Nephron (organoid): ENCODE measurements at regions not wholly inside any gene's neighbourhood (a gene's known extent, or its start where the extent isn't known, plus 50 kb on each side); places are given as distances from the start of the nearest gene placed in this dataset.

Source experiments
- H3K27ac Mint-ChIP-seq, 3 experiments: 2 replicates each; pipeline ENCODE4 v1.8.0; 2020; ENCODE audit warnings: mixed read lengths in 3 of 3, mild to moderate bottlenecking in 2 of 3, moderate library complexity in 1 of 3
- H3K27me3 Mint-ChIP-seq: 2 replicates; pipeline ENCODE4 v1.8.0; 2021; ENCODE audit warnings: low read depth, mild to moderate bottlenecking, moderate library complexity, mixed read lengths
- H3K36me3 Mint-ChIP-seq: 2 replicates; pipeline ENCODE4 v1.8.0; 2020; ENCODE audit warnings: low read depth, mixed read lengths
- H3K4me1 Mint-ChIP-seq: 2 replicates; pipeline ENCODE4 v1.8.0; 2020; ENCODE audit warnings: mixed read lengths
- H3K4me3 Mint-ChIP-seq, 3 experiments: 2 replicates each; pipeline ENCODE4 v1.8.0; 2020; ENCODE audit warnings: mild to moderate bottlenecking in 3 of 3, mixed read lengths in 3 of 3, moderate library complexity in 2 of 3
- H3K9me3 Mint-ChIP-seq: 2 replicates; pipeline ENCODE4 v1.8.0; 2020; ENCODE audit warnings: mixed read lengths
- TF ChIP-seq, protein P1 (sequence below), 3 experiments: fragments of 200-600 bp; sonication (generic); IDR thresholded peaks; one replicate each; pipeline ENCODE4 v1.5.0; 2021; ENCODE audit warnings: antibody characterized with exemption in 3 of 3; ENCODE audit not compliant: unreplicated experiment in 3 of 3

GRCh38 chr4:12126474-12126873 is 697.8 kb upstream of the HS3ST1 start:
- H3K36me3 Mint-ChIP-seq = no peaks in the 10 kb centered on the region
- no peak overlapping the region for H3K4me3 Mint-ChIP-seq
- peaks cover 12% of the 10 kb centered on the region for H3K4me1 Mint-ChIP-seq
- no peaks in the 10 kb centered on the region for H3K27me3 Mint-ChIP-seq
- peaks cover 2% of the 10 kb centered on the region for H3K9me3 Mint-ChIP-seq
- no peak overlapping the region for H3K27ac Mint-ChIP-seq
- TF ChIP-seq, protein P1, sequence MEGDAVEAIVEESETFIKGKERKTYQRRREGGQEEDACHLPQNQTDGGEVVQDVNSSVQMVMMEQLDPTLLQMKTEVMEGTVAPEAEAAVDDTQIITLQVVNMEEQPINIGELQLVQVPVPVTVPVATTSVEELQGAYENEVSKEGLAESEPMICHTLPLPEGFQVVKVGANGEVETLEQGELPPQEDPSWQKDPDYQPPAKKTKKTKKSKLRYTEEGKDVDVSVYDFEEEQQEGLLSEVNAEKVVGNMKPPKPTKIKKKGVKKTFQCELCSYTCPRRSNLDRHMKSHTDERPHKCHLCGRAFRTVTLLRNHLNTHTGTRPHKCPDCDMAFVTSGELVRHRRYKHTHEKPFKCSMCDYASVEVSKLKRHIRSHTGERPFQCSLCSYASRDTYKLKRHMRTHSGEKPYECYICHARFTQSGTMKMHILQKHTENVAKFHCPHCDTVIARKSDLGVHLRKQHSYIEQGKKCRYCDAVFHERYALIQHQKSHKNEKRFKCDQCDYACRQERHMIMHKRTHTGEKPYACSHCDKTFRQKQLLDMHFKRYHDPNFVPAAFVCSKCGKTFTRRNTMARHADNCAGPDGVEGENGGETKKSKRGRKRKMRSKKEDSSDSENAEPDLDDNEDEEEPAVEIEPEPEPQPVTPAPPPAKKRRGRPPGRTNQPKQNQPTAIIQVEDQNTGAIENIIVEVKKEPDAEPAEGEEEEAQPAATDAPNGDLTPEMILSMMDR (IDR thresholded peaks at IDR 0.05; ENCODE audit: unreplicated experiment in 3 of 3) = no peak

GRCh38 chr4:12124138-12124537 is 695.4 kb upstream of the HS3ST1 start:
- Mint-ChIP-seq H3K4me1 (peaks cover 12% of the 10 kb centered on the region), H3K4me3 (no peak overlapping the region), H3K9me3 (peaks cover 5% of the 10 kb centered on the region), H3K36me3 (no peaks in the 10 kb centered on the region), H3K27ac (no peak overlapping the region), H3K27me3 (no peaks in the 10 kb centered on the region)
- TF ChIP-seq, protein P1 (IDR thresholded peaks at IDR 0.05; ENCODE audit: unreplicated experiment in 3 of 3) = no peak

GRCh38 chr4:12123707-12124106 is 695.0 kb upstream of the HS3ST1 start:
- Mint-ChIP-seq H3K4me1 (peaks cover 12% of the 10 kb centered on the region), H3K4me3 (no peak overlapping the region), H3K9me3 (peaks cover 5% of the 10 kb centered on the region), H3K36me3 (no peaks in the 10 kb centered on the region), H3K27me3 (no peaks in the 10 kb centered on the region), H3K27ac (no peak overlapping the region)
- TF ChIP-seq, protein P1 (IDR thresholded peaks at IDR 0.05; ENCODE audit: unreplicated experiment in 3 of 3) = no peak

GRCh38 chr4:12122316-12122715 is 693.6 kb upstream of the HS3ST1 start:
- H3K4me1 Mint-ChIP-seq = peaks cover 17% of the 10 kb centered on the region
- H3K4me3 Mint-ChIP-seq = no peak overlapping the region
- H3K27me3 Mint-ChIP-seq = no peaks in the 10 kb centered on the region
- no peak overlapping the region for H3K27ac Mint-ChIP-seq
- peaks cover 5% of the 10 kb centered on the region for H3K9me3 Mint-ChIP-seq
- TF ChIP-seq, protein P1 (IDR thresholded peaks at IDR 0.05; ENCODE audit: unreplicated experiment in 3 of 3) = no peak
- H3K36me3 Mint-ChIP-seq = no peaks in the 10 kb centered on the region

GRCh38 chr4:12120968-12121367 is 692.3 kb upstream of the HS3ST1 start:
- Mint-ChIP-seq H3K9me3 (peaks cover 10% of the 10 kb centered on the region), H3K27me3 (no peaks in the 10 kb centered on the region), H3K27ac (no peak overlapping the region)

GRCh38 chr4:12118651-12119213 is 690.0 kb upstream of the HS3ST1 start:
- H3K36me3 Mint-ChIP-seq = no peaks in the 10 kb centered on the region
- H3K4me3 Mint-ChIP-seq = no peak overlapping the region
- H3K9me3 Mint-ChIP-seq = peaks cover 26% of the 10 kb centered on the region
- no peaks in the 10 kb centered on the region for H3K27me3 Mint-ChIP-seq
- TF ChIP-seq, protein P1 (IDR thresholded peaks at IDR 0.05; ENCODE audit: unreplicated experiment in 3 of 3) = no peak
- peaks cover 5% of the 10 kb centered on the region for H3K4me1 Mint-ChIP-seq
- H3K27ac Mint-ChIP-seq = peak overlapping the region in 2 of 3 experiments; percentile 18 to 36

More at GRCh38 chr4:12120968-12121367, 692.3 kb upstream of the HS3ST1 start:
- TF ChIP-seq, protein P1 (IDR thresholded peaks at IDR 0.05; ENCODE audit: unreplicated experiment in 3 of 3) = no peak
- peaks cover 16% of the 10 kb centered on the region for H3K4me1 Mint-ChIP-seq
- H3K4me3 Mint-ChIP-seq = no peak overlapping the region
- H3K36me3 Mint-ChIP-seq = no peaks in the 10 kb centered on the region
